HCT116 (cell line): ENCODE measurements at regions not wholly inside any gene's neighbourhood (a gene's known extent, or its start where the extent isn't known, plus 50 kb on each side); places are given as distances from the start of the nearest gene placed in this dataset.

Experiments used
- ATAC-seq: fragments of 200-7000 bp; cut with Tn5 transposase; 2 replicates; pipeline ENCODE4 v1.9.1; 2020; ENCODE audit warnings: mild to moderate bottlenecking, moderate library complexity
- BruUV-seq: library from RNA; stranded (reverse); fragments of 400-500 nt; replicated peaks from 2 replicates; lab custom pipeline; 2021; lab: Mats Ljungman, UMichigan
- CTCF ChIA-PET: fragments of 300-600 bp; sonication (Branson Sonifier 250); formaldehyde crosslinking; loops from one replicate; lab custom pipeline; 2021; ENCODE audit warnings: antibody characterized with exemption; lab: Charles Lee
- POLR2A ChIA-PET: fragments of 300-600, 350-600 bp; sonication (Branson Sonifier 250); formaldehyde crosslinking; loops from one replicate; lab custom pipeline; 2021; ENCODE audit warnings: antibody characterized with exemption; lab: Charles Lee
- RAD21 ChIA-PET, 2 experiments: fragments of 300-600 bp; sonication (Branson Sonifier 250); formaldehyde crosslinking; loops; one replicate each; lab custom pipeline; 2023; ENCODE audit warnings: low total read pairs in 2 of 2; ENCODE audit not compliant: uncharacterized antibody in 2 of 2, unreplicated experiment in 2 of 2, low non-redundant PET in 1 of 2; lab: Charles Lee
- DNase-seq: peaks from one replicate; pipeline ENCODE4 v3.0.0-alpha.2; 2010; ENCODE audit warnings: low read depth, low spot score
- H2AFZ ChIP-seq: fragments of 200-600 bp; shearing (Covaris generic), sonication (generic); 2 replicates; pipeline ENCODE4 v1.6.1; 2017; ENCODE audit warnings: low read depth, mixed run types, mixed read lengths, antibody characterized with exemption, low read length; ENCODE audit not compliant: poor library complexity, severe bottlenecking
- H3K27ac ChIP-seq: 2 replicates; pipeline ENCODE4 v1.5.1; 2012; ENCODE audit warnings: low read depth, low read length
- H3K27me3 ChIP-seq: fragments of 200-600 bp; sonication (generic); 2 replicates; pipeline ENCODE4 v1.6.1; 2016; ENCODE audit warnings: mixed run types, low read length, mixed read lengths; ENCODE audit not compliant: insufficient read depth
- H3K36me3 ChIP-seq, 2 experiments: fragments of 200-500 bp in 1 of 2; fragments of 200-600 bp in 1 of 2; sonication (Bioruptor generic) in 1 of 2; sonication (generic) in 1 of 2; 2 replicates each; pipeline versions ENCODE4 v1.5.1 to v1.6.1; 2014 to 2016; ENCODE audit warnings: low read length in 2 of 2, inconsistent platforms in 1 of 2, mixed read lengths in 1 of 2, mixed run types in 1 of 2; ENCODE audit not compliant: insufficient read depth in 2 of 2, control insufficient read depth in 1 of 2
- H3K4me1 ChIP-seq, 2 experiments: fragments of 200-600 bp in 1 of 2; sonication (generic) in 1 of 2; 2 replicates each; pipeline versions ENCODE4 v1.5.1 to v1.6.1; 2012 to 2017; ENCODE audit warnings: low read length in 2 of 2, inconsistent platforms in 1 of 2, mild to moderate bottlenecking in 1 of 2, mixed read lengths in 1 of 2, mixed run types in 1 of 2, moderate library complexity in 1 of 2; ENCODE audit not compliant: insufficient read depth in 2 of 2, control insufficient read depth in 1 of 2
- H3K4me2 ChIP-seq: fragments of 200-600 bp; sonication (generic); 2 replicates; pipeline ENCODE4 v1.6.1; 2017; ENCODE audit warnings: mixed run types, low read length, mixed read lengths
- H3K4me3 ChIP-seq, 2 experiments: fragments of 200-600 bp in 1 of 2; sonication (generic) in 1 of 2; replicated peaks in 1 of 2; 2 replicates each; pipeline ENCODE4 v1.5.1; 2011 to 2016; ENCODE audit warnings: low read length in 2 of 2, control low read depth in 1 of 2, low read depth in 1 of 2, mild to moderate bottlenecking in 1 of 2, mixed read lengths in 1 of 2, mixed run types in 1 of 2
- H3K79me2 ChIP-seq: fragments of 200-600 bp; sonication (generic); 2 replicates; pipeline ENCODE4 v1.6.1; 2017; ENCODE audit warnings: mild to moderate bottlenecking, mixed run types, low read length, moderate library complexity, mixed read lengths; ENCODE audit not compliant: insufficient read depth
- H3K9ac ChIP-seq: fragments of 200-600 bp; sonication (generic); 2 replicates; pipeline ENCODE4 v1.6.1; 2016; ENCODE audit warnings: low read length, mixed read lengths
- H3K9me2 ChIP-seq: fragments of 200-600 bp; sonication (generic), shearing (Covaris generic); 2 replicates; pipeline ENCODE4 v1.6.1; 2017; ENCODE audit warnings: mixed run types, mild to moderate bottlenecking, moderate library complexity; ENCODE audit not compliant: insufficient read depth
- H3K9me3 ChIP-seq, 2 experiments: fragments of 200-500 bp in 1 of 2; fragments of 200-600 bp in 1 of 2; sonication (Bioruptor generic) in 1 of 2; sonication (generic) in 1 of 2; 2 replicates each; pipeline ENCODE4 v1.6.1; 2014 to 2017; ENCODE audit warnings: low read length in 2 of 2, mixed read lengths in 2 of 2, inconsistent platforms in 1 of 2, low read depth in 1 of 2, mild to moderate bottlenecking in 1 of 2, mixed run types in 1 of 2, moderate library complexity in 1 of 2; ENCODE audit not compliant: control insufficient read depth in 1 of 2, insufficient read depth in 1 of 2
- H4K20me1 ChIP-seq: fragments of 200-600 bp; sonication (generic), shearing (Covaris generic); 2 replicates; pipeline ENCODE4 v1.6.1; 2017; ENCODE audit warnings: mixed run types, mild to moderate bottlenecking, moderate library complexity; ENCODE audit not compliant: insufficient read depth
- ATF3 ChIP-seq: IDR thresholded peaks from 2 replicates; pipeline ENCODE4 v1.6.1; 2012
- CTCF ChIP-seq, 3 experiments: fragments of 200-600 bp in 1 of 3; sonication (generic) in 1 of 3; IDR thresholded peaks in 2 of 3; conservative IDR thresholded peaks in 1 of 3; 2 replicates each; pipeline ENCODE4 v1.5.1; 2012 to 2017; ENCODE audit warnings: low read depth in 2 of 3, low read length in 2 of 3, antibody characterized with exemption in 1 of 3, borderline replicate concordance in 1 of 3, control low read depth in 1 of 3, mild to moderate bottlenecking in 1 of 3, mixed read lengths in 1 of 3, mixed run types in 1 of 3, moderate library complexity in 1 of 3; ENCODE audit not compliant: insufficient read depth in 1 of 3
- ELF1 ChIP-seq: IDR thresholded peaks from 2 replicates; pipeline ENCODE4 v1.6.1; 2012; ENCODE audit warnings: low read depth, borderline replicate concordance
- EZH2 ChIP-seq: fragments of 200-600 bp; sonication (generic); IDR thresholded peaks from 2 replicates; pipeline ENCODE4 v1.6.1; 2017; ENCODE audit warnings: antibody characterized with exemption, mixed run types
- EZH2phosphoT487 ChIP-seq: fragments of 200-600 bp; IDR thresholded peaks from 2 replicates; pipeline ENCODE4 v1.6.1; 2018; ENCODE audit warnings: antibody characterized with exemption, borderline replicate concordance
- JUND ChIP-seq: IDR thresholded peaks from 2 replicates; pipeline ENCODE4 v1.6.1; 2012
- POLR2AphosphoS5 ChIP-seq: IDR thresholded peaks from 2 replicates; pipeline ENCODE4 v1.6.1; 2011; ENCODE audit warnings: mild to moderate bottlenecking, low read depth, low read length, moderate library complexity
- RAD21 ChIP-seq: IDR thresholded peaks from 2 replicates; pipeline ENCODE4 v1.6.1; 2012; ENCODE audit warnings: low read depth, mild to moderate bottlenecking
- SIN3A ChIP-seq: IDR thresholded peaks from 2 replicates; pipeline ENCODE4 v1.6.1; 2012; ENCODE audit warnings: low read depth
- SRF ChIP-seq: IDR thresholded peaks from 2 replicates; pipeline ENCODE4 v1.6.1; 2012; ENCODE audit warnings: low read depth
- YY1 ChIP-seq: IDR thresholded peaks from 2 replicates; pipeline ENCODE4 v1.6.1; 2011; ENCODE audit warnings: low read length, low read depth, moderate library complexity, mild to moderate bottlenecking; ENCODE audit not compliant: insufficient replicate concordance; ENCODE audit errors: extremely low read depth
- ZBTB33 ChIP-seq: IDR thresholded peaks from 2 replicates; pipeline ENCODE4 v1.6.1; 2011; ENCODE audit warnings: mild to moderate bottlenecking, low read length, moderate library complexity; ENCODE audit not compliant: insufficient replicate concordance; ENCODE audit errors: extremely low read depth
- ZFX ChIP-seq: fragments of 450-650 bp; IDR thresholded peaks from 2 replicates; pipeline ENCODE4 v1.6.1; 2017
- ZNF274 ChIP-seq: fragments of 200-500 bp; sonication (Bioruptor generic); IDR thresholded peaks from 2 replicates; pipeline ENCODE4 v1.6.1; 2014; ENCODE audit warnings: mild to moderate bottlenecking, low read depth, low read length, inconsistent platforms
- intact Hi-C: fragments of 100-400 bp; cut with micrococcal nuclease; formaldehyde crosslinking; loops from 2 replicates; pipeline ENCODE4 v1.10.0; 2022

GRCh38 chr5:158261674-158262367 lies 402.9 kb upstream of the CLINT1 start:
- no peak for ATAC-seq
- H3K27ac ChIP-seq, result no peak overlapping the region
- no peaks in the 10 kb centered on the region for H3K9me3 ChIP-seq
- RAD21 ChIA-PET, result no interaction called here
- no peak overlapping the region for H2AFZ ChIP-seq
- TF ChIP-seq EZH2phosphoT487 (no peak), POLR2AphosphoS5 (no peak), ELF1 (no peak), SIN3A (no peak), YY1 (no peak), ATF3 (no peak), ZFX (no peak), EZH2 (no peak), SRF (no peak), RAD21 (no peak), JUND (no peak), CTCF (IDR thresholded peaks at IDR 0.05 in 2 of 3, conservative IDR thresholded peaks at IDR 0.05 in 1 of 3; ENCODE audit: borderline replicate concordance in 1 of 3, insufficient read depth in 1 of 3, low read depth in 2 of 3, low read length in 2 of 3) (no peak), ZNF274 (no peak), ZBTB33 (no peak)
- H3K4me3 ChIP-seq, result no peak overlapping the region
- no peaks in the 10 kb centered on the region for H4K20me1 ChIP-seq
- peaks cover 17% of the 10 kb centered on the region for H3K27me3 ChIP-seq
- BruUV-seq, result no TSS peak
- DNase-seq, result no peak
- no peaks in the 10 kb centered on the region for H3K9me2 ChIP-seq
- CTCF ChIA-PET, result no interaction called here
- POLR2A ChIA-PET, result no interaction called here
- no peaks in the 10 kb centered on the region for H3K79me2 ChIP-seq
- intact Hi-C loops, result no loop called here
- no peak overlapping the region for H3K4me2 ChIP-seq
- H3K36me3 ChIP-seq, result no peaks in the 10 kb centered on the region
- H3K9ac ChIP-seq, result no peak overlapping the region
- no peaks in the 10 kb centered on the region for H3K4me1 ChIP-seq
